Chondrocyte (in vitro differentiated cells): ENCODE measurements at regions not wholly inside any gene's neighbourhood (a gene's known extent, or its start where the extent isn't known, plus 50 kb on each side); places are given as distances from the start of the nearest gene placed in this dataset.

ENCODE experiments used
- DNase-seq: peaks from one replicate; pipeline ENCODE4 v3.0.0; 2021; ENCODE audit warnings: mixed read lengths, low spot score
- H3K27ac Mint-ChIP-seq: one replicate; pipeline ENCODE4 v1.8.0; 2021; ENCODE audit warnings: mild to moderate bottlenecking, moderate library complexity, mixed read lengths; ENCODE audit not compliant: unreplicated experiment
- H3K27me3 Mint-ChIP-seq: 2 replicates; pipeline ENCODE4 v1.8.0; 2021; ENCODE audit warnings: low read depth, mixed read lengths
- H3K36me3 Mint-ChIP-seq: 2 replicates; pipeline ENCODE4 v1.8.0; 2021; ENCODE audit warnings: low read depth, mixed read lengths
- H3K4me1 Mint-ChIP-seq: 2 replicates; pipeline ENCODE4 v1.8.0; 2021; ENCODE audit warnings: low read depth, mild to moderate bottlenecking, mixed read lengths
- H3K4me3 Mint-ChIP-seq: one replicate; pipeline ENCODE4 v1.8.0; 2021; ENCODE audit warnings: mild to moderate bottlenecking, moderate library complexity, mixed read lengths; ENCODE audit not compliant: unreplicated experiment
- H3K9me3 Mint-ChIP-seq: 2 replicates; pipeline ENCODE4 v1.8.0; 2021; ENCODE audit warnings: low read depth, mixed read lengths
- TF ChIP-seq, protein P1 (sequence below): fragments of 200-600 bp; sonication (generic); IDR thresholded peaks from 2 replicates; pipeline ENCODE4 v1.5.0; 2021; ENCODE audit warnings: antibody characterized with exemption, mild to moderate bottlenecking, moderate library complexity

DNA sequence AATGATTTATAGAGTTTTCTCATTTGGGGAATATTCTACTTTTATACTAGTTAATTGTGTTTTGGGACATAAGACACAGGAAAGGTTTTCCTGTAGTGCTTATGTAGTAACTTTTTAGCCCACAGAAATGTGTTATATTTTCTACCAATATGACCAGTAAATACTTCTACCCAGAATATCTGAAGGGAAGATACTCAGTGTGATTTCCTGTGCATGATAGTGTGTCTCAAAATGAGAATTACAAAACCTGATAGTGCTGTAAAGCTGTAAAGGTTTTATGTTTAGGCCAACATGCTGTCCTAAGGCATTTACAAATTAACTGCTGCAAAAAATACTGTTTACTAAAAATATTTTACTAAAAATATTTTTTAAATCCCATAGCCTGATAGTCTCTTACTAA lies 126.8 kb downstream of the RXFP2 start:
- TF ChIP-seq, protein P1, sequence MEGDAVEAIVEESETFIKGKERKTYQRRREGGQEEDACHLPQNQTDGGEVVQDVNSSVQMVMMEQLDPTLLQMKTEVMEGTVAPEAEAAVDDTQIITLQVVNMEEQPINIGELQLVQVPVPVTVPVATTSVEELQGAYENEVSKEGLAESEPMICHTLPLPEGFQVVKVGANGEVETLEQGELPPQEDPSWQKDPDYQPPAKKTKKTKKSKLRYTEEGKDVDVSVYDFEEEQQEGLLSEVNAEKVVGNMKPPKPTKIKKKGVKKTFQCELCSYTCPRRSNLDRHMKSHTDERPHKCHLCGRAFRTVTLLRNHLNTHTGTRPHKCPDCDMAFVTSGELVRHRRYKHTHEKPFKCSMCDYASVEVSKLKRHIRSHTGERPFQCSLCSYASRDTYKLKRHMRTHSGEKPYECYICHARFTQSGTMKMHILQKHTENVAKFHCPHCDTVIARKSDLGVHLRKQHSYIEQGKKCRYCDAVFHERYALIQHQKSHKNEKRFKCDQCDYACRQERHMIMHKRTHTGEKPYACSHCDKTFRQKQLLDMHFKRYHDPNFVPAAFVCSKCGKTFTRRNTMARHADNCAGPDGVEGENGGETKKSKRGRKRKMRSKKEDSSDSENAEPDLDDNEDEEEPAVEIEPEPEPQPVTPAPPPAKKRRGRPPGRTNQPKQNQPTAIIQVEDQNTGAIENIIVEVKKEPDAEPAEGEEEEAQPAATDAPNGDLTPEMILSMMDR, result no peak
- H3K27ac Mint-ChIP-seq, result no peak overlapping the region
- no peak overlapping the region for H3K4me3 Mint-ChIP-seq
- peaks cover 3% of the 10 kb centered on the region for H3K27me3 Mint-ChIP-seq
- no peak for DNase-seq
- peaks cover 9% of the 10 kb centered on the region for H3K4me1 Mint-ChIP-seq
- peaks cover 2% of the 10 kb centered on the region for H3K36me3 Mint-ChIP-seq
- no peaks in the 10 kb centered on the region for H3K9me3 Mint-ChIP-seq

DNA sequence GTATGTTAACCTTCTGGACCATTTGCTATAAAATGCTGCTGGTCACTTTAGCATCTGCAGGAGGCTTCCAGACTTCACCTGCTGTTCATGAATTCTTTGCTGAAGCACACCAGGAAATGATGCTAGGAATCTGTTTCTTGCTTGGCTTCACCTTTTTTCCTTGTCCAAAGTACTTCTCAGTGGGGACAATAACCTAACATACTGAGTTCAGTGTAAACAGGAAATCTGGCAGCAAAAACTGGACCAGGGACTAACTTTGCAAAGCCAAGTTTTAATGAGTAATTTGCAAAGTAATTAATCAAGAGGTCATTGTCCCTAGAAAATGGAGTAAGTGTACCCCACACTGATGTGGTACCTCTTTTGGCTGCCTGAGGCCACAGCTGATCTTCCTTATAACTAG lies 128.4 kb downstream of the RXFP2 start:
- no peaks in the 10 kb centered on the region for H3K9me3 Mint-ChIP-seq
- H3K36me3 Mint-ChIP-seq, result peaks cover 4% of the 10 kb centered on the region
- H3K4me1 Mint-ChIP-seq, result peaks cover 9% of the 10 kb centered on the region
- peaks cover 3% of the 10 kb centered on the region for H3K27me3 Mint-ChIP-seq
- TF ChIP-seq, protein P1, result no peak
- H3K27ac Mint-ChIP-seq, result no peak overlapping the region
- no peak for DNase-seq
- no peak overlapping the region for H3K4me3 Mint-ChIP-seq

DNA sequence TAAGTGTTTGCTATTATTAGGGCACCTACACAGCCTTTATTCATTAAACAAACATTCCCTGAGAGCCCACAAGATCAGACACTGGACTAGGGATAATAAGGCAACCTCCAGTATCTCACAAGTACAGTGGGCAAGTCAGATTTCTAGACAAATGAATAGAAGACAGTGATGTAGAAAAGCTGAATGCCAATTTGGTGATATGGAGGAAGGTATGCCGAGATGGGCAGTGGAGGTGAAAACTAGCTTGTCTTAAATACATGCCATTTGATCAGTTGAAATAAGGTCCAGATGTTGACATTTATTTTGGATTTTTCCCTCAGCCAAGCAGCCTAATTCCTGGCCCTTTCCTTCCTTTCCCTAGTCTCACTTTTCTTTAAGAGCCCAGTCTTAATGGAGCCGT lies 130.3 kb downstream of the RXFP2 start:
- Mint-ChIP-seq H3K4me1 (peaks cover 19% of the 10 kb centered on the region), H3K9me3 (no peaks in the 10 kb centered on the region), H3K36me3 (peaks cover 5% of the 10 kb centered on the region), H3K4me3 (no peak overlapping the region), H3K27me3 (no peaks in the 10 kb centered on the region), H3K27ac (no peak overlapping the region)
- no peak for DNase-seq
- TF ChIP-seq, protein P1, result no peak

DNA sequence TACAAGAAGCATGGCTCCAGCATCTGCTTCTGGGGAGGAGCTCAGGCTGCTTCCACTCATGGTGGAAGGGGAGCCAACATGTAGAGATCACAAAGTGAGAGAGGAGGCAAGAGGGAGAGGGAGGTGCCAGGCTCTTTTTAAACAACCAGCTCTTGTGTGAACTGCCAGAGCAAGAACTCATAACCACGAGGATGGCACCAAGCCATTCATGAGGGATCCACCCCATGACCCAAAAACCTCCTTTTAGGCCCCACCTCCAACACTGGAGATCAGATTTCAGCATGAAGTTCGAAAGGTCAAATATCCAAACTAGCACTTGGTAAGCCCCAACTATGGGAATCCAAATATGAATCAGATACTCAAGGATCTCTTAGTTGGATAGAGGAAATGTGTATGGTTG lies 131.2 kb downstream of the RXFP2 start:
- H3K27me3 Mint-ChIP-seq, result no peaks in the 10 kb centered on the region
- TF ChIP-seq, protein P1, result no peak
- no peak overlapping the region for H3K27ac Mint-ChIP-seq
- peaks cover 28% of the 10 kb centered on the region for H3K4me1 Mint-ChIP-seq
- no peak for DNase-seq
- H3K9me3 Mint-ChIP-seq, result no peaks in the 10 kb centered on the region
- peaks cover 5% of the 10 kb centered on the region for H3K36me3 Mint-ChIP-seq
- no peak overlapping the region for H3K4me3 Mint-ChIP-seq

DNA sequence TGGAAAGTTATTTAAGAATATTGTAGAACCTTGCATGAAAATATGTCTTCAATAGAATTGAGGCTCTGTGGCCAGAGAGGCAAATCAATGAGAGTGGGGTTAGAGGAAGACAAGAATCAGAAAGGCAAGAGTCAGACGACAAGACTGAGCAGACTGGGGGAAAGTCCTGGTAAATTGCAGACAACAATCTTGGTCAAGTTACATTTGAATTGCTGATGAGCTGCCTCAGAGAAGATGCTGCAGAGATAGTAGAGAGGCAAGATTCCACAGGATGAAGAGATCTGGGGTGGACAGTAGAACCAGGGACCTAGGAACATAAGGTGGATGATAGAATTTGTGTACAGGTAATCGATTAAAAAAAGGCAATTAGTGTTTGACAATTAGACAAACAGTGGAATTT lies 133.8 kb downstream of the RXFP2 start:
- Mint-ChIP-seq H3K4me1 (peaks cover 39% of the 10 kb centered on the region), H3K4me3 (no peak overlapping the region), H3K36me3 (peaks cover 5% of the 10 kb centered on the region), H3K27me3 (no peaks in the 10 kb centered on the region), H3K27ac (no peak overlapping the region), H3K9me3 (no peaks in the 10 kb centered on the region)
- no peak for DNase-seq
- TF ChIP-seq, protein P1, result no peak
